ENCODE measurements at regions not wholly inside any gene's neighbourhood (a gene's known extent, or its start where the extent isn't known, plus 50 kb on each side); places are given as distances from the start of the nearest gene placed in this dataset.

GRCh38 chr16:27718201-27719105 is 168.5 kb downstream of the KATNIP start:
- DNase-seq (ENCODE audit: low read depth), result no peak

GRCh38 chr16:27719106-27719445 is 169.1 kb downstream of the KATNIP start:
- DNase-seq (ENCODE audit: low read depth), result no peak

- no peak for DNase-seq (ENCODE audit: low read depth)
Observed at GRCh38 chr16:27720731-27721530, 171.0 kb downstream of the KATNIP start.

GRCh38 chr16:27721531-27722181 is 171.7 kb downstream of the KATNIP start:
- DNase-seq (ENCODE audit: low read depth), result peak; percentile 48

- DNase-seq (ENCODE audit: low read depth), result no peak
Observed at GRCh38 chr16:27722207-27722606, 172.3 kb downstream of the KATNIP start.

- no peak for DNase-seq (ENCODE audit: low read depth)
Observed at GRCh38 chr16:27722892-27723450, 173.0 kb downstream of the KATNIP start.

- DNase-seq (ENCODE audit: low read depth), result no peak
Observed at GRCh38 chr16:27723711-27724481, 174.0 kb downstream of the KATNIP start.

- no peak for DNase-seq (ENCODE audit: low read depth)
Observed at GRCh38 chr16:27724482-27725235, 174.7 kb downstream of the KATNIP start.

GRCh38 chr16:27725236-27726000 is 175.5 kb downstream of the KATNIP start:
- DNase-seq (ENCODE audit: low read depth), result no peak

GRCh38 chr16:27726621-27727261 is 176.8 kb downstream of the KATNIP start:
- DNase-seq (ENCODE audit: low read depth), result no peak

GRCh38 chr16:27727941-27728340 is 178.0 kb downstream of the KATNIP start:
- DNase-seq (ENCODE audit: low read depth), result no peak

GRCh38 chr16:27728691-27729090 is 178.7 kb downstream of the KATNIP start:
- no peak for DNase-seq (ENCODE audit: low read depth)

- no peak for DNase-seq (ENCODE audit: low read depth)
Observed at GRCh38 chr16:27729516-27730304, 179.8 kb downstream of the KATNIP start.

- no peak for DNase-seq (ENCODE audit: low read depth)
Observed at GRCh38 chr16:27730661-27731210, 180.8 kb downstream of the KATNIP start.

GRCh38 chr16:27735031-27735430 is 185.1 kb downstream of the KATNIP start:
- no peak for DNase-seq (ENCODE audit: low read depth)

- DNase-seq (ENCODE audit: low read depth), result no peak
Observed at GRCh38 chr16:27736431-27736830, 186.5 kb downstream of the KATNIP start.

- no peak for DNase-seq (ENCODE audit: low read depth)
Observed at GRCh38 chr16:27737513-27737912, 187.6 kb downstream of the KATNIP start.
